ENCODE measurements at regions not wholly inside any gene's neighbourhood (a gene's known extent, or its start where the extent isn't known, plus 50 kb on each side); places are given as distances from the start of the nearest gene placed in this dataset.

- TF ChIP-seq ATF2 (IDR thresholded peaks at IDR 0.05; ENCODE audit: low read length) (no peak), SP1 (IDR thresholded peaks at IDR 0.05; ENCODE audit: low read depth, low read length) (no peak), CHD7 (IDR thresholded peaks at IDR 0.05; ENCODE audit: insufficient replicate concordance, low read length) (no peak), RNF2 (IDR thresholded peaks at IDR 0.05; ENCODE audit: borderline replicate concordance, low read depth, low read length, missing control alignments, poor library complexity, severe bottlenecking) (no peak)
Measured at GRCh38 chr9:102405218-102405867, 589.8 kb upstream of the CYLC2 start (continued).

Data from H1 (cell line).